NB4 (cell line): ENCODE measurements at regions not wholly inside any gene's neighbourhood (a gene's known extent, or its start where the extent isn't known, plus 50 kb on each side); places are given as distances from the start of the nearest gene placed in this dataset.
"Not testable (repeated sequence)": the region's sequence is repeated elsewhere in the genome, so short reads cannot be mapped to it uniquely, and the experiment has no call there.

Experiments
- DNase-seq: peaks from one replicate; pipeline ENCODE4 v3.0.0; 2010; ENCODE audit warnings: low read depth
- H3K4me3 ChIP-seq: one replicate; pipeline ENCODE4 v1.5.1; 2011; ENCODE audit warnings: mild to moderate bottlenecking, low read depth, low read length, moderate library complexity
- CTCF ChIP-seq: IDR thresholded peaks from one replicate; pipeline ENCODE4 v1.5.1; 2012; ENCODE audit warnings: low read depth, low read length
- MAX ChIP-seq: IDR thresholded peaks from 2 replicates; pipeline ENCODE4 v1.6.1; 2011; ENCODE audit warnings: low read depth, low read length
- MYC ChIP-seq: IDR thresholded peaks from 2 replicates; pipeline ENCODE4 v1.6.1; 2011; ENCODE audit warnings: low read depth, low read length
- POLR2A ChIP-seq: IDR thresholded peaks from 2 replicates; pipeline ENCODE4 v1.6.1; 2011; ENCODE audit warnings: mild to moderate bottlenecking; ENCODE audit not compliant: insufficient read length; ENCODE audit errors: extremely low read depth

GRCh38 chr2:97355176-97355575 is 234.5 kb downstream of the ANKRD36B start:
- TF ChIP-seq POLR2A, result no peak
- no peak for TF ChIP-seq CTCF
- no peak for TF ChIP-seq MYC
- TF ChIP-seq MAX, result no peak
- DNase-seq, result no peak

GRCh38 chr2:97354576-97354975 is 235.1 kb downstream of the ANKRD36B start:
- DNase-seq, result no peak
- no peak overlapping the region for H3K4me3 ChIP-seq
- no peak for TF ChIP-seq POLR2A

More at GRCh38 chr2:97355176-97355575, 234.5 kb downstream of the ANKRD36B start:
- H3K4me3 ChIP-seq, result no peak overlapping the region

GRCh38 chr2:97348841-97349240 is 235.9 kb downstream of the ANKRD36 start:
- no peak for TF ChIP-seq POLR2A
- no peak for TF ChIP-seq CTCF
- TF ChIP-seq MAX, result no peak
- no peak for TF ChIP-seq MYC
- no peak overlapping the region for H3K4me3 ChIP-seq
- DNase-seq, result no peak

- TF ChIP-seq MYC (no peak), MAX (no peak), POLR2A (no peak), CTCF (no peak)
- no peak for DNase-seq
- H3K4me3 ChIP-seq, result no peak overlapping the region
These were observed 235.3 kb downstream of the ANKRD36 start for GRCh38 chr2:97348265-97348664.

GRCh38 chr2:97344937-97345336 is 232.0 kb downstream of the ANKRD36 start:
- H3K4me3 ChIP-seq, DNase-seq: not testable (repeated sequence)

GRCh38 chr2:97333674-97334073 is 220.7 kb downstream of the ANKRD36 start:
- H3K4me3 ChIP-seq, DNase-seq: not testable (repeated sequence)

GRCh38 chr2:97332184-97332583 is 219.2 kb downstream of the ANKRD36 start:
- not testable (repeated sequence) for H3K4me3 ChIP-seq, DNase-seq

- DNase-seq, H3K4me3 ChIP-seq: not testable (repeated sequence)
These were observed 209.2 kb downstream of the ANKRD36 start for GRCh38 chr2:97321936-97322713.

- not testable (repeated sequence) for H3K4me3 ChIP-seq, DNase-seq
These were observed 202.4 kb downstream of the ANKRD36 start for GRCh38 chr2:97315358-97315757.

GRCh38 chr2:97312426-97312825 is 199.5 kb downstream of the ANKRD36 start:
- not testable (repeated sequence) for H3K4me3 ChIP-seq, DNase-seq

GRCh38 chr2:97305426-97305825 is 192.5 kb downstream of the ANKRD36 start:
- not testable (repeated sequence) for H3K4me3 ChIP-seq, DNase-seq

GRCh38 chr2:97302881-97303280 is 189.9 kb downstream of the ANKRD36 start:
- H3K4me3 ChIP-seq, result not testable (repeated sequence)

GRCh38 chr2:97301771-97302170 is 188.8 kb downstream of the ANKRD36 start:
- H3K4me3 ChIP-seq, DNase-seq: not testable (repeated sequence)

More at GRCh38 chr2:97302881-97303280, 189.9 kb downstream of the ANKRD36 start:
- not testable (repeated sequence) for DNase-seq
